ENCODE measurements at regions not wholly inside any gene's neighbourhood (a gene's known extent, or its start where the extent isn't known, plus 50 kb on each side); places are given as distances from the start of the nearest gene placed in this dataset.

DNA sequence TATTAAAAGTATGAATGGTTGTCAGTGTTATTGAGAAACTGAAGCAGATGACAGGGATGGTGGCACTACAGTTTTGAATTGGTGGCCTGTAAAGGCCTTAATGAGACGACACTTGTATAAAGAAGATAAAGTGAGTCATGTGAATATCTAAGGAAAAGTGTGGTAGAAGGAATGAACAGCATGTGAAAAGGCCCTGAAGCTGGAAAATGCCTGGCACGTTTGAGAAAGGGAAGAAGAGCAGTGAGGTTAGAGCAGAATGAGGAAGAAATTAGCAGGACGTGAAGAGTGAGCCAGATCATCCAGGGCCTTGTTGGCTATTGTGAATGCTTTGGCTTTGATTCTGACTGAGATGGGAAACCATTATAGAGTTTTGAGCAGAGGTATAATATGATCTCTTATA, 387.6 kb upstream of the DPH6 start:
- H3K4me1 ChIP-seq (ENCODE audit: control insufficient read depth, insufficient read depth, low read length), result no peaks in the 10 kb centered on the region
- H3K9me3 ChIP-seq (ENCODE audit: control insufficient read depth, low read length), result no peaks in the 10 kb centered on the region
- H3K27me3 ChIP-seq (ENCODE audit: control insufficient read depth, insufficient read depth, low read length, poor library complexity, severe bottlenecking), result no peaks in the 10 kb centered on the region
- no peak overlapping the region for H3K4me3 ChIP-seq (ENCODE audit: insufficient read depth, low read depth, low read length)
- WGBS, 2 experiments, result 87 to 88% methylated on average over 3 of the region's 3 CpGs
- no peaks in the 10 kb centered on the region for H3K36me3 ChIP-seq (ENCODE audit: control insufficient read depth, insufficient read depth, low read length)
- no peak overlapping the region for H3K27ac ChIP-seq (ENCODE audit: insufficient read depth, low read depth, low read length, poor library complexity, severe bottlenecking)

DNA sequence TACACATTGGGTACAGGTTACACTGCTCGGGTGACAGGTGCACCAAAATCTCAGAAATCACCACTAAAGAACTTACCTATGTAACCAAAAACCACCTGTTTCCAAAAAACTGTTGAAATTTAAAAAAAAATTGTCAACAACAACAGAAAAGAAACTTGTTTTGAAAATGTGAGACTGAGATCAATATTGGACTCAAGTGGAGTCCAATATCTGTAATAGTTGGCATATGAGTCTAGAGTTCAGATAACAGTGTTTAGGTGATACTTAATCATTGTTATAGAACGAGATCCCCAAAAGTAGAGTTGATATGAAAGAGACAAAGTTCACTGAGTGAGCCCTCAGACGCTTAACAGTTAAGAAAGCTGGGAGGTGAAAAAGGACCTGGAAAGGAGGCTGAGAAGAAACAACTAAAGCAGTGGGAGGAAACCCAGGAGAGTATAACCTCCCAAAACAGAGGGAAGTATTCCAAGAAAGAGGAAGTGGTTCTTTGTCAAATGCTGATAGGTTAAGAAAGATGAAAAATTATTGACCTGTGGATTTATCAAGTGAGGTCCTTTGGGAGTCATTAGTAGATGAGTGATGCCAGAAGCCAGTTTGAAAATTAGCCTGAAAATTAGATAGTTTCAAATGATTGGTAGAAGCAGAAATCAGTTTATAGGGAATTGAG, 388.6 kb upstream of the DPH6 start:
- H3K9me3 ChIP-seq (ENCODE audit: control insufficient read depth, low read length), result no peaks in the 10 kb centered on the region
- no peaks in the 10 kb centered on the region for H3K27me3 ChIP-seq (ENCODE audit: control insufficient read depth, insufficient read depth, low read length, poor library complexity, severe bottlenecking)
- H3K27ac ChIP-seq (ENCODE audit: insufficient read depth, low read depth, low read length, poor library complexity, severe bottlenecking), result no peak overlapping the region
- H3K4me1 ChIP-seq (ENCODE audit: control insufficient read depth, insufficient read depth, low read length), result no peaks in the 10 kb centered on the region
- no peaks in the 10 kb centered on the region for H3K36me3 ChIP-seq (ENCODE audit: control insufficient read depth, insufficient read depth, low read length)
- WGBS, 2 experiments, result 87 to 88% methylated on average over 3 of the region's 3 CpGs
- no peak overlapping the region for H3K4me3 ChIP-seq (ENCODE audit: insufficient read depth, low read depth, low read length)

DNA sequence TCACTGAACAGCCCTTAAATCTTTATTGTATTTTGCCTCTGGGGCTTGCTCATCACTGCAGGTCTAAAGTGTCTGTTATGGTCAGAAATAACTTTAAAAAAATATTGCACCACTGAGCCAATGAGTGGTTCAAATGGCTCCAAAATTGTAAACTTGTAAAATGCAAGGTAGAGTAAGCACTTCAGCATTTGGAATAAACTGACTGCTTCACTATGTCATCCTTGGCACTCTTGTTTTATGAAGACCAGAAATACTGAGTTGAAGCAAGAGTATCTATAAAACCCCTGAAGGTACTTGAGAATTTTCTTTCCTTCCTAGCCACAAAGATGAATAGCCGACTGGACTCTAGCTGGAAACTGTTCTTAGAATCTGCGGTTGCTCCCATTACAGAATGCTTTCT, 390.3 kb upstream of the DPH6 start:
- H3K27ac ChIP-seq (ENCODE audit: insufficient read depth, low read depth, low read length, poor library complexity, severe bottlenecking), result no peak overlapping the region
- no peaks in the 10 kb centered on the region for H3K27me3 ChIP-seq (ENCODE audit: control insufficient read depth, insufficient read depth, low read length, poor library complexity, severe bottlenecking)
- H3K4me1 ChIP-seq (ENCODE audit: control insufficient read depth, insufficient read depth, low read length), result no peaks in the 10 kb centered on the region
- no peak overlapping the region for H3K4me3 ChIP-seq (ENCODE audit: insufficient read depth, low read depth, low read length)
- 95 to 97% methylated on average over 2 of the region's 2 CpGs for WGBS, 2 experiments
- H3K36me3 ChIP-seq (ENCODE audit: control insufficient read depth, insufficient read depth, low read length), result no peaks in the 10 kb centered on the region
- H3K9me3 ChIP-seq (ENCODE audit: control insufficient read depth, low read length), result no peaks in the 10 kb centered on the region

DNA sequence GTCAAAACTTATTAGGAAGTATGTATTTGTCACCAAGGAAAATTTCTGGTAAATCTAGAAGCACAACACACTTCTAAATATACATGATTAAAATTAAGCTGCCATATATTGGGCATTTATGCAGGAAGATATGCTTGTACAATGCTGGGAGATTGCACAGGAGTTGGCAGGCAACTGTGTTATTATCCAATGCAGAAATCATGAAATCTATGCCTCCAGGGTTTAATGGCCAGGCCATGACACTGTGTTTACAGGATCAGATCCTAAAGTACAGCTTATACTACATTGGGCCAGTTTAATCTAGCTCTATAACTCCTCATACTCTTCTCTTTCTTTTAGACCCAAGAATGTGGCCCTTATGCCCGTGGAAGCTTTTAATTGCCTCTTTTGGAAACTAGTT, 391.4 kb upstream of the DPH6 start:
- no peaks in the 10 kb centered on the region for H3K9me3 ChIP-seq (ENCODE audit: control insufficient read depth, low read length)
- no peak overlapping the region for H3K4me3 ChIP-seq (ENCODE audit: insufficient read depth, low read depth, low read length)
- WGBS, 2 experiments, result 97 to 100% methylated on average over 1 of the region's 1 CpG
- no peaks in the 10 kb centered on the region for H3K27me3 ChIP-seq (ENCODE audit: control insufficient read depth, insufficient read depth, low read length, poor library complexity, severe bottlenecking)
- no peak overlapping the region for H3K27ac ChIP-seq (ENCODE audit: insufficient read depth, low read depth, low read length, poor library complexity, severe bottlenecking)
- H3K4me1 ChIP-seq (ENCODE audit: control insufficient read depth, insufficient read depth, low read length), result no peaks in the 10 kb centered on the region
- H3K36me3 ChIP-seq (ENCODE audit: control insufficient read depth, insufficient read depth, low read length), result no peaks in the 10 kb centered on the region

DNA sequence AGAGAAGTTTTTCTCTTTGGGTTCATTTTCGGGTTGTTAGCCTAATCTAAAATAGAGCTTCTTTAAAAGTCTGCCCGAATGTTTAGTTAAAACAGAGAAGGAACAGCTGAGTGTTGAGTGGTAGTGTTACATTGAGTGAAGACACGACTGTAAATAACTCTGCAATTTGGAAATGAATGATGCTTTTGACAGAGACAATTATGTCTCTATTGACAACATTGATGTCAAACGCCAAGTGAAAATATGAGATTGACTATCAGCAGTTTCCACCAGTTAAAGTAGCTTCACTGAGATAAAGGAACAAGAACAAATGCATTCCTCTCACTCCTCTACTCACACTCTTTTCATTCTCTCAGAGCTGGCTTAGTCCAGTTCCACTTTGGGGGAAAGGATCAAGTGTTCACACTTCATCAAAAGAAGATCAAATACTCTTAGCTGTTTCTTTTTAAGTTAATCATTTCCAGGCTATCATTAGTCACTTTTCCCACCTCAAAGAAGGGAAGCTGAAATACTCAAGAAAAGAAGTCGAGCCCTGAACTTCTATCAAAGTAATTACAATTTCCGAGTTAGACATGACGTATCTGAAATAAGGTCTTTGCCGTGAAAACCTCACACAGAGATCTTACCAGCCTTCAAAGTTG, 399.1 kb upstream of the DPH6 start:
- H3K27ac ChIP-seq (ENCODE audit: insufficient read depth, low read depth, low read length, poor library complexity, severe bottlenecking), result no peak overlapping the region
- H3K9me3 ChIP-seq (ENCODE audit: control insufficient read depth, low read length), result no peaks in the 10 kb centered on the region
- 90 to 92% methylated on average over 7 to 8 of the region's 8 CpGs for WGBS, 2 experiments
- no peaks in the 10 kb centered on the region for H3K36me3 ChIP-seq (ENCODE audit: control insufficient read depth, insufficient read depth, low read length)
- H3K4me3 ChIP-seq (ENCODE audit: insufficient read depth, low read depth, low read length), result no peak overlapping the region
- H3K4me1 ChIP-seq (ENCODE audit: control insufficient read depth, insufficient read depth, low read length), result no peaks in the 10 kb centered on the region
- no peaks in the 10 kb centered on the region for H3K27me3 ChIP-seq (ENCODE audit: control insufficient read depth, insufficient read depth, low read length, poor library complexity, severe bottlenecking)

DNA sequence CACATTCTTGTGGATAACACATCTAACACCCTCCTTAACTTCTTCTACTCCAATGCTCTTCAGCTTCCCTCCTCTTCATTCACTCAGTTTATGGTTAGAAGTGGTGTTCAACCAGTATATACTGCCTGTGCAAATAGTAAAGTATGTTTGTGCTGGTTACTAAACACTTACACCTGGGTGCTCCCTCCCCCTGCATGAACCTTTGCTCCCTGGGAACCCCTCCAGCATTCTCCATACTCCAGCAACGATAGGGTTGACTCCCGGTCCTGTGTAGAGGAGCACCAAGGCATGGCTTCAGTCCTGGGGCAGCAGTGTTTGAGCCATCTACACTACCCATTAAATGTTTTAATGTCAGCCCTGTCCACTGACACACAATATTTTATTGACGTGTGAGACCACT, 407.5 kb upstream of the DPH6 start:
- WGBS, 2 experiments, result 90 to 98% methylated on average over 3 of the region's 3 CpGs
- no peaks in the 10 kb centered on the region for H3K9me3 ChIP-seq (ENCODE audit: control insufficient read depth, low read length)
- H3K27ac ChIP-seq (ENCODE audit: insufficient read depth, low read depth, low read length, poor library complexity, severe bottlenecking), result no peak overlapping the region
- no peaks in the 10 kb centered on the region for H3K36me3 ChIP-seq (ENCODE audit: control insufficient read depth, insufficient read depth, low read length)
- no peak overlapping the region for H3K4me3 ChIP-seq (ENCODE audit: insufficient read depth, low read depth, low read length)
- H3K4me1 ChIP-seq (ENCODE audit: control insufficient read depth, insufficient read depth, low read length), result peaks cover 6% of the 10 kb centered on the region
- no peaks in the 10 kb centered on the region for H3K27me3 ChIP-seq (ENCODE audit: control insufficient read depth, insufficient read depth, low read length, poor library complexity, severe bottlenecking)

DNA sequence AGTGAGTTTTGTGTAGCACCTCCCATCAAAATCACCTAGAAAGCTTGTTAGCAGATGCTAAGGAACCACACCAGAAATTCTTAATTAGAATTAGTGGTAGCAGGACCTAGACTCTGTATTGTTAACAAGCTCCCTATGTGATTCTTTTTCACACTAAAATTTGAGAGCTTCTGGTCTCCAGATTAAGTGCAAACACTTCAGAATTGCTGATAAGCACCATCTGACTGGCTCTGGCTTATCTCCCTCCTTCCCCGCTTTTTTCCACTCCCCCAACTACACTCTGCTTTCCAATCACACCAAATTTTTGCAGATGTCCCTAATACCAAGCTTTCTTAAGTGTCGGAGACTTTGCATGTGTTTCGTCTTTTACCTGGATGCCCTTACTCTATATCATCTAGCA, 410.1 kb upstream of the DPH6 start:
- H3K27me3 ChIP-seq (ENCODE audit: control insufficient read depth, insufficient read depth, low read length, poor library complexity, severe bottlenecking), result no peaks in the 10 kb centered on the region
- H3K36me3 ChIP-seq (ENCODE audit: control insufficient read depth, insufficient read depth, low read length), result no peaks in the 10 kb centered on the region
- peaks cover 6% of the 10 kb centered on the region for H3K4me1 ChIP-seq (ENCODE audit: control insufficient read depth, insufficient read depth, low read length)
- WGBS, 2 experiments, result 61 to 65% methylated on average over 3 of the region's 3 CpGs
- no peak overlapping the region for H3K4me3 ChIP-seq (ENCODE audit: insufficient read depth, low read depth, low read length)
- no peaks in the 10 kb centered on the region for H3K9me3 ChIP-seq (ENCODE audit: control insufficient read depth, low read length)
- H3K27ac ChIP-seq (ENCODE audit: insufficient read depth, low read depth, low read length, poor library complexity, severe bottlenecking), result no peak overlapping the region

DNA sequence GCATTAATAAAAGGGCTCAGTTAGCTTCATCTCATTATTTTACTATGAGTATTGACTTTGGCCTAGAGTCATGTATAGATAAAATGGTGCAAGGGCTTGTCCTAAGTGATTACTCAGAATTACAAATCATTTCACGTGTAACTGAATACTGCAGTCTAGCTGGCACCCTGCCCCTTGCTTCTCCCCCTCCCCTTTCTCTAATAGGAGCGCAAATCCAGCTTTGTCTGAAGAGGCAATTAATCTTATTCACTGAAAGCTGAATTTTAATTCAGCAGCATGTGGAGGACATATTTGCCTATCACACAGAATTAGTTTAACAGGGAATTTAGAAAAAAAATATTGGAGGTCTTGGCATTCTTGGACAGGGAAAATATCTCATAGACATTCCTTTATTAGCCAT, 412.1 kb upstream of the DPH6 start:
- H3K27me3 ChIP-seq (ENCODE audit: control insufficient read depth, insufficient read depth, low read length, poor library complexity, severe bottlenecking), result no peaks in the 10 kb centered on the region
- H3K36me3 ChIP-seq (ENCODE audit: control insufficient read depth, insufficient read depth, low read length), result no peaks in the 10 kb centered on the region
- 88 to 94% methylated on average over 2 of the region's 2 CpGs for WGBS, 2 experiments
- H3K9me3 ChIP-seq (ENCODE audit: control insufficient read depth, low read length), result no peaks in the 10 kb centered on the region
- H3K4me3 ChIP-seq (ENCODE audit: insufficient read depth, low read depth, low read length), result no peak overlapping the region
- H3K27ac ChIP-seq (ENCODE audit: insufficient read depth, low read depth, low read length, poor library complexity, severe bottlenecking), result no peak overlapping the region
- H3K4me1 ChIP-seq (ENCODE audit: control insufficient read depth, insufficient read depth, low read length), result peaks cover 6% of the 10 kb centered on the region

DNA sequence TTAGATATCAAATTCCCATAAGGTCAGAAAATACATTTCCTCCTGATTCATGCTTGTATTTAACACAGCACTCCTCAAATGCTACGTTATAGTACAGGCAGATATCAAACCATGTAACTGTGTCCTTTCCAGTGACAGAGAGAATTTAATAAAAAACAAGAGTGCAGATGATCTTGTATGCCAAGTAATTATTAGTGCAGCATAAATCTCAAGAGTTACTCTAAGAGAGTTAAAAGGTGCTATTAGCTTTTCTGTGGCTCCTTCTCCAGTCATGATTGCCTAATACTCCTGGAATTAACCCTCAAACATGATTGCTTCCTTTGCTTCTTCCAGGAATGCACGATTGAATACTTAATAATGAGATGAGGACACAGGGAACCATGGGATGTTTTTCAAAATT, 413.0 kb upstream of the DPH6 start:
- H3K9me3 ChIP-seq (ENCODE audit: control insufficient read depth, low read length), result no peaks in the 10 kb centered on the region
- no peak overlapping the region for H3K4me3 ChIP-seq (ENCODE audit: insufficient read depth, low read depth, low read length)
- no peak overlapping the region for H3K27ac ChIP-seq (ENCODE audit: insufficient read depth, low read depth, low read length, poor library complexity, severe bottlenecking)
- 74 to 80% methylated on average over 2 of the region's 2 CpGs for WGBS, 2 experiments
- no peaks in the 10 kb centered on the region for H3K27me3 ChIP-seq (ENCODE audit: control insufficient read depth, insufficient read depth, low read length, poor library complexity, severe bottlenecking)
- H3K4me1 ChIP-seq (ENCODE audit: control insufficient read depth, insufficient read depth, low read length), result peaks cover 6% of the 10 kb centered on the region
- H3K36me3 ChIP-seq (ENCODE audit: control insufficient read depth, insufficient read depth, low read length), result no peaks in the 10 kb centered on the region

DNA sequence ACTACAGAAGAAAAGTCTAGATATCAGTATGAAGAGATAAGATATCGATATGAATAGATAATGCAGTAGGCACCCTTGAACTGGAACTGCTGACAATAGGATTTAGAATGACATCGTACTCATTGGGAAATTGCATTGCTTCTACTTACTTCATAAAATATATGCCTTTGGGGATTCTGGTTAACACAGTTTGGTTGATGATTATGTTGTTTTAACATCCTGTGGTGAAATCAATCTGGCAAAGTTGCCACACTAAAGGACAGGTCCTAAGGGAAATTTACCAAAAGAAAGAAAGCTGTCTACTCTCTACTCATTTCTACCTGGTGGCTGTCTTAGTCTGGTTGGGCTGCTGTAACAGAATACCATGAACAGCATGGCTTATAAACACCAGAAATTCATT, 417.4 kb upstream of the DPH6 start:
- Histone ChIP-seq H3K27me3 (ENCODE audit: control insufficient read depth, insufficient read depth, low read length, poor library complexity, severe bottlenecking) (no peaks in the 10 kb centered on the region), H3K36me3 (ENCODE audit: control insufficient read depth, insufficient read depth, low read length) (no peaks in the 10 kb centered on the region), H3K9me3 (ENCODE audit: control insufficient read depth, low read length) (no peaks in the 10 kb centered on the region), H3K27ac (ENCODE audit: insufficient read depth, low read depth, low read length, poor library complexity, severe bottlenecking) (no peak overlapping the region), H3K4me1 (ENCODE audit: control insufficient read depth, insufficient read depth, low read length) (no peaks in the 10 kb centered on the region), H3K4me3 (ENCODE audit: insufficient read depth, low read depth, low read length) (no peak overlapping the region)
- WGBS, 2 experiments, result 94 to 100% methylated on average over 1 to 2 of the region's 2 CpGs
